Endothelial cell of umbilical vein (primary cell): ENCODE measurements at regions not wholly inside any gene's neighbourhood (a gene's known extent, or its start where the extent isn't known, plus 50 kb on each side); places are given as distances from the start of the nearest gene placed in this dataset.
"Not testable (repeated sequence)": the region's sequence is repeated elsewhere in the genome, so short reads cannot be mapped to it uniquely, and the experiment has no call there.

Experiments
- BruUV-seq: library from RNA; stranded (reverse); fragments of 400-500 nt; replicated peaks from 2 replicates; lab custom pipeline; 2021; lab: Mats Ljungman, UMichigan
- CTCF ChIA-PET: fragments of 300-600, 350-600 bp; sonication (Branson Sonifier 250); formaldehyde crosslinking; loops from one replicate; lab custom pipeline; 2021; ENCODE audit warnings: antibody characterized with exemption, inconsistent platforms; lab: Charles Lee
- POLR2A ChIA-PET: fragments of 300-600, 350-600 bp; sonication (Branson Sonifier 250); formaldehyde crosslinking; loops from one replicate; lab custom pipeline; 2021; ENCODE audit warnings: antibody characterized with exemption, inconsistent platforms; lab: Charles Lee
- DNase-seq: peaks from one replicate; pipeline ENCODE4 v3.0.0-alpha.2; 2011; ENCODE audit warnings: low read depth, low spot score
- FAIRE-seq: peaks from 2 replicates; lab custom pipeline; 2011; peaks lifted over from hg19 to GRCh38; lab: Jason Lieb, UNC
- H2AFZ ChIP-seq: 2 replicates; pipeline ENCODE4 v1.6.0; 2012; ENCODE audit warnings: low read depth, low read length, control low read depth, inconsistent platforms
- H3K27ac ChIP-seq: 2 replicates; pipeline ENCODE4 v1.5.1; 2011; ENCODE audit warnings: low read depth, mild to moderate bottlenecking, control low read depth, low read length, moderate library complexity; ENCODE audit not compliant: insufficient read depth
- H3K27me3 ChIP-seq, 2 experiments: 2 replicates each; pipeline versions ENCODE4 v1.6.0 to v1.6.1; 2011; ENCODE audit warnings: low read length in 2 of 2, mixed read lengths in 1 of 2; ENCODE audit not compliant: control insufficient read depth in 2 of 2, insufficient read depth in 2 of 2
- H3K36me3 ChIP-seq, 2 experiments: 2 replicates in 1 of 2; 3 replicates in 1 of 2; pipeline ENCODE4 v1.5.1; 2011; ENCODE audit warnings: low read length in 2 of 2, mild to moderate bottlenecking in 1 of 2, moderate library complexity in 1 of 2; ENCODE audit not compliant: control insufficient read depth in 2 of 2, insufficient read depth in 2 of 2; ENCODE audit errors: extremely low read depth in 1 of 2
- H3K4me1 ChIP-seq: 3 replicates; pipeline ENCODE4 v1.5.1; 2011; ENCODE audit warnings: mild to moderate bottlenecking, low read length; ENCODE audit not compliant: control insufficient read depth, insufficient read depth; ENCODE audit errors: extremely low read depth
- H3K4me2 ChIP-seq: 2 replicates; pipeline ENCODE4 v1.6.1; 2011; ENCODE audit warnings: low read length, control low read depth, mixed read lengths; ENCODE audit not compliant: insufficient read depth
- H3K4me3 ChIP-seq, 3 experiments: fragments of 200-600 bp in 1 of 3; sonication (generic), shearing (Covaris generic) in 1 of 3; replicated peaks in 1 of 3; 2 replicates each; pipeline ENCODE4 v1.5.1; 2011 to 2016; ENCODE audit warnings: control low read depth in 3 of 3, low read length in 3 of 3, mild to moderate bottlenecking in 2 of 3, inconsistent platforms in 1 of 3, low read depth in 1 of 3, moderate library complexity in 1 of 3; ENCODE audit not compliant: insufficient read depth in 1 of 3
- H3K79me2 ChIP-seq: 2 replicates; pipeline ENCODE4 v1.6.0; 2012; ENCODE audit warnings: low read length, inconsistent platforms; ENCODE audit not compliant: control insufficient read depth, insufficient read depth
- H3K9ac ChIP-seq: replicated peaks from 2 replicates; pipeline ENCODE3; 2011; ENCODE audit warnings: low read length, control low read depth; ENCODE audit not compliant: insufficient read depth; ENCODE audit errors: extremely low read depth
- H3K9me1 ChIP-seq: replicated peaks from 3 replicates; pipeline ENCODE4 v1.6.0; 2011; ENCODE audit warnings: mild to moderate bottlenecking, low read length; ENCODE audit not compliant: control insufficient read depth, insufficient read depth; ENCODE audit errors: extremely low read depth
- H3K9me3 ChIP-seq: replicated peaks from 2 replicates; pipeline ENCODE4 v1.5.1; 2012; ENCODE audit warnings: low read length, inconsistent platforms; ENCODE audit not compliant: control insufficient read depth, insufficient read depth
- H4K20me1 ChIP-seq: replicated peaks from 2 replicates; pipeline ENCODE3; 2011; ENCODE audit warnings: mild to moderate bottlenecking, low read length; ENCODE audit not compliant: control insufficient read depth, insufficient read depth; ENCODE audit errors: extremely low read depth
- CTCF ChIP-seq, 2 donors: IDR thresholded peaks; 1 replicate in 1 of 2; 2 replicates in 1 of 2; pipeline ENCODE4 v1.5.1; 2011; ENCODE audit warnings: low read length in 2 of 2, mild to moderate bottlenecking in 2 of 2, moderate library complexity in 2 of 2, control low read depth in 1 of 2, inconsistent platforms in 1 of 2, low read depth in 1 of 2; ENCODE audit not compliant: insufficient read depth in 1 of 2; ENCODE audit errors: extremely low read depth in 1 of 2
- EZH2 ChIP-seq: IDR thresholded peaks from 2 replicates; pipeline ENCODE4 v1.6.1; 2012; ENCODE audit warnings: borderline replicate concordance, low read depth, mild to moderate bottlenecking, moderate library complexity, low read length, inconsistent platforms; ENCODE audit not compliant: severe bottlenecking
- FOS ChIP-seq: IDR thresholded peaks from 2 replicates; pipeline ENCODE4 v1.6.1; 2011; ENCODE audit warnings: mild to moderate bottlenecking, low read length, moderate library complexity, borderline replicate concordance; ENCODE audit not compliant: insufficient read depth
- GATA2 ChIP-seq: IDR thresholded peaks from 2 replicates; pipeline ENCODE4 v1.7.0; 2011; ENCODE audit warnings: low read depth, mild to moderate bottlenecking, moderate library complexity, mixed read lengths, low read length; ENCODE audit not compliant: insufficient read length, insufficient read depth
- JUN ChIP-seq: IDR thresholded peaks from 2 replicates; pipeline ENCODE4 v1.6.1; 2011; ENCODE audit warnings: borderline replicate concordance, low read depth; ENCODE audit not compliant: insufficient read length, insufficient read depth
- MAX ChIP-seq: IDR thresholded peaks from 2 replicates; pipeline ENCODE4 v1.6.1; 2011; ENCODE audit not compliant: insufficient read depth, insufficient read length
- MYC ChIP-seq: IDR thresholded peaks from one replicate; pipeline ENCODE4 v1.6.1; 2011; ENCODE audit warnings: mild to moderate bottlenecking, low read depth, low read length
- POLR2A ChIP-seq: IDR thresholded peaks from 2 replicates; pipeline ENCODE4 v1.6.1; 2012; ENCODE audit warnings: low read depth, mild to moderate bottlenecking, control low read depth, low read length
- POLR2AphosphoS5 ChIP-seq: IDR thresholded peaks from 2 replicates; pipeline ENCODE4 v1.6.1; 2012; ENCODE audit warnings: low read depth, mild to moderate bottlenecking, control low read depth, low read length, moderate library complexity; ENCODE audit not compliant: insufficient read depth
- dilution Hi-C: fragments of 300-500 bp; cut with MboI; formaldehyde crosslinking; loops from one replicate; pipeline ENCODE4 v1.15.0; 2019; ENCODE audit warnings: low sequenced_read_pairs; ENCODE audit not compliant: extremely low pct_ligation_motif_present
- intact Hi-C: fragments of 100-400 bp; cut with micrococcal nuclease; formaldehyde crosslinking; loops from one replicate; pipeline ENCODE4 v1.10.0; 2022

- TF ChIP-seq FOS (no peak), MYC (no peak), GATA2 (no peak), POLR2AphosphoS5 (no peak), CTCF (IDR thresholded peaks at IDR 0.05; ENCODE audit: extremely low read depth in 1 of 2, insufficient read depth in 1 of 2, low read depth in 1 of 2, low read length in 2 of 2) (no peak), MAX (no peak), EZH2 (no peak), JUN (no peak), POLR2A (no peak)
- ChIA-PET POLR2A (no interaction called here), CTCF (no interaction called here)
- no peak overlapping the region for H3K9ac ChIP-seq
- DNase-seq = no peak
- no peaks in the 10 kb centered on the region for H3K4me1 ChIP-seq
- dilution Hi-C loops (no loop called here), intact Hi-C loops (no loop called here)
- H3K27me3 ChIP-seq = no peaks in the 10 kb centered on the region
- no peak for FAIRE-seq
- no peak overlapping the region for H2AFZ ChIP-seq
- no peak overlapping the region for H3K27ac ChIP-seq
- H3K9me1 ChIP-seq = no peaks in the 10 kb centered on the region
- H3K4me2 ChIP-seq = no peak overlapping the region
- no peaks in the 10 kb centered on the region for H4K20me1 ChIP-seq
- H3K79me2 ChIP-seq = no peaks in the 10 kb centered on the region
- no TSS peak for BruUV-seq
- H3K4me3 ChIP-seq = no peak overlapping the region
- H3K36me3 ChIP-seq = no peaks in the 10 kb centered on the region
- peaks cover 84% of the 10 kb centered on the region for H3K9me3 ChIP-seq
These were observed 2568.3 kb upstream of the TPTE start for GRCh38 chr21:7953058-7953457.

GRCh38 chr21:7955358-7956073, 2565.9 kb upstream of the TPTE start:
- H3K4me3 ChIP-seq, H3K27me3 ChIP-seq, H3K36me3 ChIP-seq, DNase-seq, H3K4me2 ChIP-seq, H3K9me1 ChIP-seq, FAIRE-seq, H3K27ac ChIP-seq, H3K79me2 ChIP-seq, H2AFZ ChIP-seq, POLR2A ChIA-PET, H4K20me1 ChIP-seq, intact Hi-C loops, CTCF ChIA-PET, BruUV-seq, H3K4me1 ChIP-seq, dilution Hi-C loops, H3K9ac ChIP-seq: not testable (repeated sequence)
- peaks cover 64% of the 10 kb centered on the region for H3K9me3 ChIP-seq

GRCh38 chr21:7956074-7956452, 2565.3 kb upstream of the TPTE start:
- H2AFZ ChIP-seq, FAIRE-seq, CTCF ChIA-PET, dilution Hi-C loops, H4K20me1 ChIP-seq, intact Hi-C loops, H3K4me1 ChIP-seq, H3K36me3 ChIP-seq, POLR2A ChIA-PET, H3K9me1 ChIP-seq, H3K27me3 ChIP-seq, H3K27ac ChIP-seq, H3K9ac ChIP-seq, DNase-seq, BruUV-seq, H3K4me3 ChIP-seq, H3K79me2 ChIP-seq, H3K4me2 ChIP-seq: not testable (repeated sequence)
- peaks cover 58% of the 10 kb centered on the region for H3K9me3 ChIP-seq
